ENCODE measurements at regions not wholly inside any gene's neighbourhood (a gene's known extent, or its start where the extent isn't known, plus 50 kb on each side); places are given as distances from the start of the nearest gene placed in this dataset.

DNA sequence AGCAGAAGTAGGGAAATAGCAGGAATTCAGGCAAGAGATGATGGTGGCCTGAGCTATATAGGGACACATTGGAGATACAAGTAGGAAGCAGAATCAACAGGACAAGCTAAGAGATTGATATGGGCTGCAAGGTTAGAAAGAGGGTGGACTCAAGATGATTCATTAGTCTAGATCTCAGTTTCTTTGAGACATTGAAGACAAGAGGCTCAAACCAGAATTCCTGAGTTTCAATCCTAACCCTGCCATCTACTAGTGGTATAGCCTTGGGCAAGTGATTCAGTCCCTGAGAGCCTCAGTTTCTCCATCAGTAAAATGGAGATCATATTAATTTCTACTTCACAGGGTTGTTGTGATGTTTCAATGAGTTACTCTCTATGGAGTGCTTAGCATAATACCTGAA lies 53.1 kb upstream of the NAV2 start:
- no peak for TF ChIP-seq MTA3 (IDR thresholded peaks at IDR 0.05; ENCODE audit: borderline replicate concordance, low read length)
- TF ChIP-seq SPI1 (IDR thresholded peaks at IDR 0.05; ENCODE audit: borderline replicate concordance, insufficient read depth, low read depth, low read length): no peak
- no peak for TF ChIP-seq EED (IDR thresholded peaks at IDR 0.05; ENCODE audit: low read depth)
- TF ChIP-seq, protein P1, sequence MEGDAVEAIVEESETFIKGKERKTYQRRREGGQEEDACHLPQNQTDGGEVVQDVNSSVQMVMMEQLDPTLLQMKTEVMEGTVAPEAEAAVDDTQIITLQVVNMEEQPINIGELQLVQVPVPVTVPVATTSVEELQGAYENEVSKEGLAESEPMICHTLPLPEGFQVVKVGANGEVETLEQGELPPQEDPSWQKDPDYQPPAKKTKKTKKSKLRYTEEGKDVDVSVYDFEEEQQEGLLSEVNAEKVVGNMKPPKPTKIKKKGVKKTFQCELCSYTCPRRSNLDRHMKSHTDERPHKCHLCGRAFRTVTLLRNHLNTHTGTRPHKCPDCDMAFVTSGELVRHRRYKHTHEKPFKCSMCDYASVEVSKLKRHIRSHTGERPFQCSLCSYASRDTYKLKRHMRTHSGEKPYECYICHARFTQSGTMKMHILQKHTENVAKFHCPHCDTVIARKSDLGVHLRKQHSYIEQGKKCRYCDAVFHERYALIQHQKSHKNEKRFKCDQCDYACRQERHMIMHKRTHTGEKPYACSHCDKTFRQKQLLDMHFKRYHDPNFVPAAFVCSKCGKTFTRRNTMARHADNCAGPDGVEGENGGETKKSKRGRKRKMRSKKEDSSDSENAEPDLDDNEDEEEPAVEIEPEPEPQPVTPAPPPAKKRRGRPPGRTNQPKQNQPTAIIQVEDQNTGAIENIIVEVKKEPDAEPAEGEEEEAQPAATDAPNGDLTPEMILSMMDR (IDR thresholded peaks at IDR 0.05 in 2 of 3, conservative IDR thresholded peaks at IDR 0.05 in 1 of 3; ENCODE audit: control insufficient read depth in 2 of 3, extremely low read depth in 1 of 3, insufficient read depth in 1 of 3, low read depth in 3 of 3, low read length in 3 of 3): no peak
- no peak for TF ChIP-seq NFIC (IDR thresholded peaks at IDR 0.05; ENCODE audit: low read depth, low read length)
- TF ChIP-seq TBL1XR1 (IDR thresholded peaks at IDR 0.05; ENCODE audit: low read depth, low read length): no peak
- TF ChIP-seq POLR2A (IDR thresholded peaks at IDR 0.05; ENCODE audit: low read depth, low read length): no peak
- no peak for TF ChIP-seq YBX1 (IDR thresholded peaks at IDR 0.05)
- TF ChIP-seq, protein P2, sequence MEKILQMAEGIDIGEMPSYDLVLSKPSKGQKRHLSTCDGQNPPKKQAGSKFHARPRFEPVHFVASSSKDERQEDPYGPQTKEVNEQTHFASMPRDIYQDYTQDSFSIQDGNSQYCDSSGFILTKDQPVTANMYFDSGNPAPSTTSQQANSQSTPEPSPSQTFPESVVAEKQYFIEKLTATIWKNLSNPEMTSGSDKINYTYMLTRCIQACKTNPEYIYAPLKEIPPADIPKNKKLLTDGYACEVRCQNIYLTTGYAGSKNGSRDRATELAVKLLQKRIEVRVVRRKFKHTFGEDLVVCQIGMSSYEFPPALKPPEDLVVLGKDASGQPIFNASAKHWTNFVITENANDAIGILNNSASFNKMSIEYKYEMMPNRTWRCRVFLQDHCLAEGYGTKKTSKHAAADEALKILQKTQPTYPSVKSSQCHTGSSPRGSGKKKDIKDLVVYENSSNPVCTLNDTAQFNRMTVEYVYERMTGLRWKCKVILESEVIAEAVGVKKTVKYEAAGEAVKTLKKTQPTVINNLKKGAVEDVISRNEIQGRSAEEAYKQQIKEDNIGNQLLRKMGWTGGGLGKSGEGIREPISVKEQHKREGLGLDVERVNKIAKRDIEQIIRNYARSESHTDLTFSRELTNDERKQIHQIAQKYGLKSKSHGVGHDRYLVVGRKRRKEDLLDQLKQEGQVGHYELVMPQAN (conservative IDR thresholded peaks at IDR 0.05): no peak
- no peak for TF ChIP-seq ZNF24 (IDR thresholded peaks at IDR 0.05)
- TF ChIP-seq POLR2AphosphoS5 (IDR thresholded peaks at IDR 0.05; ENCODE audit: low read length): no peak

Data from GM12878 (cell line).